Dermis blood vessel endothelial cell (primary cell): ENCODE measurements at regions not wholly inside any gene's neighbourhood (a gene's known extent, or its start where the extent isn't known, plus 50 kb on each side); places are given as distances from the start of the nearest gene placed in this dataset.
"Not testable (repeated sequence)": the region's sequence is repeated elsewhere in the genome, so short reads cannot be mapped to it uniquely, and the experiment has no call there.

Source experiments
- DNase-seq: peaks from one replicate; pipeline ENCODE4 v3.0.0; 2010

- peak; percentile 36 for DNase-seq
Observed at GRCh38 chr12:105590571-105590970, 260.1 kb downstream of the C12orf75 start.

GRCh38 chr12:105595440-105595839, 264.9 kb downstream of the C12orf75 start:
- DNase-seq = no peak

GRCh38 chr12:105596731-105597130, 266.2 kb downstream of the C12orf75 start:
- no peak for DNase-seq

- DNase-seq = no peak
Observed at GRCh38 chr12:105598031-105598430, 267.5 kb downstream of the C12orf75 start.

GRCh38 chr12:105600911-105601545, 270.5 kb downstream of the C12orf75 start:
- DNase-seq = no peak

DNA sequence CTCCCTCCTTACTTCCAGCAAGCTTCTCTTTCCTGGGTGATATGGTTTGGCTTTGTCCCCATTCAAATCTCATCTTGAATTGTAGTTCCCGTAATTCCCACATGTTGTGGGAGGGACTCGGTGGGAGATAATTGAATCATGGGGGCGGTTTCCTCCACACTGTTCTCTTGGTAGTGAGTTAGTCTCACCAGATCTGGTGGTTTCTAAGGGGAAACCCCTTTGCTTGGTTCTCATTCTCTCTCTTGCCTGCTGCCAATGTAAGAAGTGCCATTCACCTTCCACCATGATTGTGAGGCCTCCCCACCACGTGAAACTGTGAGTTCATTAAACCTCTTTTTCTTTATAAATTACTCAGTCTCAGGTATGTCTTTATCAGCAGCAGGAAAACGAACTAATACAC, 271.8 kb downstream of the C12orf75 start:
- not testable (repeated sequence) for DNase-seq

GRCh38 chr12:105604281-105604680, 273.8 kb downstream of the C12orf75 start:
- not testable (repeated sequence) for DNase-seq

GRCh38 chr12:105606613-105607012, 276.1 kb downstream of the C12orf75 start:
- DNase-seq = not testable (repeated sequence)

GRCh38 chr12:105609001-105609400, 278.5 kb downstream of the C12orf75 start:
- DNase-seq = not testable (repeated sequence)

DNA sequence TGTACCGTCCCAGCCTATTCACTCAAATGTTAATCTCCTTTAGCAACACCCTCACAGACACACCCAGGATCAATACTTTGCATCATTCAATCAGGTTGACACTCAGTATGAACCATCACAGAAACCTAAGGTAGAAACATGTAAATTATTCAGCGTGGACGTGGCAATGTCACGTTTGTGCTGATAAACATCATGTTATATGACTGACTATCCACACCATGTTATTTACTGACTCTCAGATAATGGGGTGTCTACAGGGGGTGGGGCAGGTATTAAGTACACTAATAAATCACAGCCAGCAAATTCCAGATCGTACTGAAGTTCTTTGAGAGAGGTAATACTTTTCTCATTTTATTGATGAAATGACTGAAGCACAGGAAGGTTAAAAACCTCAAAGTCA, 280.0 kb downstream of the C12orf75 start:
- DNase-seq = no peak

DNA sequence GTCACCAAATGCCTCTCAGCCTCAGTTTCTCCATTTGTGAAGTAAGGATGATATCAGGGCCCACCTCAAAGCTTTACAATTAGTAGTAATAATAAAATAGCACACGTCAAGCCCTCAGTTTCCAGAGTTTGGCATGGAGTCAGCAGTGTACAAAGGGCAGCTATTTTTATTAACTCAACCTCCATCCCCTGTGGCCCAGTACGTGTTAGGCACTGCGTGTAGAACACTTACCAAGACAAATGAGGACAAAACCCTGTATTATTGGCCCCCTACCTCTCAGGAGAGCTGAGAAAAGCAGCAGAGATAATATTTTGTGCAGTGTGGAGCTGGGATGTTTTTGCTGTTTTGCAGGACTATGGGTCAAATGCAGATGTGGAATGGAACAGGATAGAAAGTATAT, 280.8 kb downstream of the C12orf75 start:
- no peak for DNase-seq

DNA sequence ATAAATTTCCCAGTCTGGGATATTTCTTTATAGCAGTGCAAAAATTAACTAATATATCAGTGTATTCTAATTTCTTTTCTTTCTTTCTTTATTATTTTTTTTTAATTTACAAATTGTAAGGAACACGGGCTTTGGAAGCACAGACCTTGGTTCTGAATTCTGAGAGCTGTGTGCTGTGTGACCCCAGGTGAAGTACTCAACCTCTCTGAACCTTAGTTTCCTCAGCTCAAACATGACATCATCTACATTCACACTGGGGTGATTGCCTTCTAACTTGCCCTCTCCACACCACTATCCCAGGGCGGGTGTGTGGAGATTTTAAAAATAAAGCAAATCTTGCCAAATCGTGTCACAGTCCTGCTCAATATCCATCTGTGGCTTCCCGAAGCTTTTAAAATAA, 282.8 kb downstream of the C12orf75 start:
- no peak for DNase-seq

GRCh38 chr12:105613887-105614286, 283.4 kb downstream of the C12orf75 start:
- DNase-seq = peak; percentile 14

GRCh38 chr12:105616971-105617540, 286.6 kb downstream of the C12orf75 start:
- DNase-seq = no peak

- DNase-seq = no peak
Observed at GRCh38 chr12:105622220-105622619, 291.7 kb downstream of the C12orf75 start.

DNA sequence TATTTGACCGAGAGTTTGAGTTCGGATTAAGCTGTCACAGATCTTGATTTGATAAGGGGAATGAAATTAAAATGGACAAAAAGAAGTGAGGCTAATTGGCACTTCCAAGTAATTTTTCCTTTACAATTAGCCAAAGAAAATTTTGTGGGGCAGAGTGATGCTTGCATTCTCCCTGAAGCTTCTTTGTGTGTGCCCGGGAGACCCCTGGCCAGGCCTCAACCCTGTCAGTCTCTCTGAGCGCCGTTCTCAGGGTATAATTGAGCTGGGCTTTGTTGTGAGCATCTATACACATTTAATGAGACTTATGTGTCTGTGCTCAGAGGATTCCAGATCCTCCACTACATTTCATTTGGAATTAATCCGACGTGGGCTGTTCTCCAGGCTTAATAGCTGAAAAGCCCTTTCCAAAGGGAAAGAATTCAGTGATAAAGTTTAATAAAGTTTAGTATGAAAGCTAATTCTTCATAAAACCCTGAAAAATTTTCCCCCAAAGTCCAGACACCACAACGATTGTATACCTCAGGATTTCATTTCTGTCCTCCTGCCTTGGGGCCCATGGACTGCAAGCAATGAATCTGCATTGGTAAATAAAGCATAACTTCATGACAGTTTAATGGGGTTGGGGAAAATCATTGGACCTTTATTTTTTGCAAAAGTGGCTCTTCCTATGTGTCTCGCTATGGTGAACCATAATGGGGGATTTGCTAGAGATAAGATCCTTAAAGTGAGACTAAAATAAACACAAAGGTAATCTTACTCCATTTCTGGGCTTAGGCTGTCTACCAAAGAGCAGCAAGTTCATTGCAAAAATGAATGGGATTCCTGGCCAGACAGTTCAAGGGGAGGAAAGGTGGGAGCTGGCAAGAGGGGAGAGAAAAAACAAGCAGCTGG, 292.6 kb downstream of the C12orf75 start:
- DNase-seq = no peak

- no peak for DNase-seq
Observed at GRCh38 chr12:105626653-105627052, 296.2 kb downstream of the C12orf75 start.

GRCh38 chr12:105637470-105637869, 307.0 kb downstream of the C12orf75 start:
- DNase-seq = no peak

DNA sequence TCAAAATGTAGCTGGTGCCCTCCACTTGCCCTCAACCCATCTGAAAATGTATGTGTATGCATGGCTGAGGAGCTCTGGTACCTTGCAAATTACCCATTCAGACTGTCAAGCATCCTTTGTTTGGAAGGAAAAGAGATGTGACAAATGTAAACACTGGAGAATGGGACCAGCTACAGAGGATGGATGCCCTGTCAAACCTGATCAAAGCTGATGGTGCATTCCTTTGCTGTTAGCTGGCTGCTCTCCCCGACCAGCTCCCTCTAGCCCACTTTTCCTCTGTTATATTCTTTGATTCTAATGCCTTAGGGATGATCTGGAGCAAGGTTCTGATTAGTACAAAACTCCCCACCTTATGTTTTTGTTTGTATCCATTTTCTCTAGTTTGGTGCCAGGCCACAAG, 310.3 kb downstream of the C12orf75 start:
- DNase-seq = no peak

- DNase-seq = peak; percentile 9
Observed at GRCh38 chr12:105641749-105642148, 311.3 kb downstream of the C12orf75 start.

- DNase-seq = no peak
Observed at GRCh38 chr12:105644770-105645169, 314.3 kb downstream of the C12orf75 start.

DNA sequence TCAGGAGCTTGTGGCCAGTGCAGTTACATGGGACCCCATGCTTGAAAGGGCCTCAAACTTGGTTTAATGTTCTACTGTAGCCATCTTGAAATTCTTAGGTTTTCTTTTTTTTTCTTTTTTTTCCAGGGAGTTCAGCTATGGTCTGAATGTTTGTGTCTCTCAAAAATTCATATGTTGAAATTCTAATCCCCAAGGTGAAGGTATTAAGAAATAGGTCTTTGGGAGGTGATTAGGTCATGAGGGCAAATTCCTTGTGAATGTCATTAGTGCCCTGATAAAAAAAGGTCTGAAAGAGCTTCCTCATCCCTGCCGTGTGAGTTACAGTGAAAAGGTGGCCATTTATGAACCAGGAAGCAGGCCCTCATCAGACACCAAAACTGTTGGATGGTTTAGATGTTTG, 324.1 kb downstream of the C12orf75 start:
- DNase-seq = no peak

- peak; percentile 66 for DNase-seq
Observed at GRCh38 chr12:105658389-105658788, 327.9 kb downstream of the C12orf75 start.
